Activated CD8-positive, alpha-beta memory T cell treated with anti-CD3 and anti-CD28 coated beads, Interleukin-2, amount 50 U/mL, for 1 hour (primary cell): ENCODE measurements at regions not wholly inside any gene's neighbourhood (a gene's known extent, or its start where the extent isn't known, plus 50 kb on each side); places are given as distances from the start of the nearest gene placed in this dataset.
"Not testable (repeated sequence)": the region's sequence is repeated elsewhere in the genome, so short reads cannot be mapped to it uniquely, and the experiment has no call there.

Experiments
- DNase-seq: peaks from one replicate; pipeline ENCODE4 v3.0.0-alpha.2; 2020; ENCODE audit errors: extremely low read depth

GRCh38 chr1:234901491-234902049 is 227.1 kb downstream of the TOMM20 start:
- no peak for DNase-seq

DNA sequence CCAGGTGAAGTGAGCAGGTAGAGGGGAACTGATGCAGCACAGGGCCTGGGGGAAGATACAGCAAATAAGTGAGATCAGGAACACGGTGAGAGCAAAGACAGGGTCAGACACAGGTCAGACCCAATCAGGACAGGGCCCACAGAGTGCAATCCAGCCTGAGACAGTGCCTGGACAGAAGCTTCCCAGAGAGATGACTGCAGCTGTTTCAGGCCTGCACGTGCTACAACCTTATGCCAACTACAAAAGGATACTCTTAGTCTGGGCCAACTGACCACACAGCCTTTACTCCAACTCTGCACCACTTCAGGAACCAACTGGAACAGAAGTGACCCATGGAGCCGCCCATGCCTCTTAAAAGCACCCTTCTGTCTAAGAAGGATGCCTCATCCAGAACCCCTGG is 228.0 kb downstream of the TOMM20 start:
- DNase-seq, result no peak

DNA sequence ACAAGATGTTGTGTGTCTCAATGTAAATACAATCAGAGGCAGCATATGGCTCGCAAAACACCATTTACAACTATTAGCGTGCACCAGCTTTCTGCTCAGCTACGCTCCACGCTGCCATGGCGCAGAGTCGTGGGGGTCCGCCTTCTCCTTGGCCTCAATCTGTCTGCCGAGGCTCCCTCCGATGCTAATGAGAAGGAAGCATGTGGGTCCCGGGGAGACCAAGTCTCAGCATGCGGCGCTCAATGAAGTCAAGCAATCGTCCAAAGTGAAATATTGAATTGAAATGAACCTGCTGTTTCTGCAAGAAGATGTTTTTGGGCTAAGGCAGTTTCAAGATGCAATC is 228.9 kb downstream of the TOMM20 start:
- no peak for DNase-seq

DNA sequence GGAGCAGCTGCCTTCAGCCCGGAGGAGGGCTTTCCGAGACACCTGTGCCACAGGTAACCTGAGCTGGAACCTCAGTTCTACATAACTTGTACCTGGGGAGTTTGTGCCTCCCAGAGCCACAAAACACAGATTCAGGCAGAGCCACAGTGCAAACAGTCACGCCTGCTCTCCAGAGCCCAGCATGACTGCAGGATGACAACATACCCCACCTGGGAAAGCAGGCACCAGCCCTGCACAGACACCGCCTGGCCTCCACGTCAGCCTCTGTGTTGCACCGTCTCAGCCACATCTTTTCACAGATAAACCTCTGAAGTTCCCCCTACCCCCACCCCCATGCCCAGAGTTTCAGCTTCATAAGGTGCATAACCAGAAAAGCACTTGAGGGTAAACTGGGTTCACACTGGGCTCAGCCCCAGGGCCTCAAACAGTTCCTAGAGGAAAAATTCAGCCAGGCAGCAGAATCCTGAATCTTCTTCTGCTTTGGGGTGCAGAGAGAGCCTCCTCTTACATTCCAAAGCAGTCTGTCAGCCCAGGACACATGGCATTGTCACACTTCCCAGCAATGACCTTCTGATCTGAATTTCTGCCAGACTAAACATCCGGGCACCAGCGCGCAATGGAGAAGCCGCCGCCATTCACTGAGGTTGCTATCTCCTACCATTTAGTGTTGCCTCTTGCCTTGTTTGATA is 229.5 kb downstream of the TOMM20 start:
- DNase-seq, result no peak

DNA sequence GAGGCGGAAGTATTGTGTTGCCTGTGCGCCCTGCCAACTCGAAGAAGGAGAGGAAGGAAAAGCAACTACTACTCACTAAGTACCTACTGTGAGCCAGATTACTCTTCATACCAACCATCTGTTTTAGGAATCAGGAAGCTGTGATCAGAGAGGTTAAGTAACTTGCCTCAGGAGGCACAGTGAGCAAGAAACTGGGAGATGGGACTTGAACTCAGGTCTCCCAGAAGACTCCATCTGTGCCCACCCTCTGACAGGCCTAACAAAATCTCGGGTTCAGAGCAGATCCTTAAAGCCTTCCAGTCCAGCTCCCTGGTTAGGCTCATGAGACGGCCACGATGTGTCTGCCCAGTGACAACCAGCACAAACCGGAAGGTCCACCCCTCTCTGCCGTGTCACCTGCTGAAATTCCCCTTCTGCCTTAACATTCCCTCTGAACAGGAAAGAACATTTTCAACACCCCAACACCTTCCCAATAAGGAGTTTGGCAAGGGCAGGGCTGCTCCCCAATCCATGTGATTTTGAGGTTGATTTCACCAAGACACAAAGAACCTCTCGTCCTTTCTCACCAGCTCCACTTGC is 230.1 kb downstream of the TOMM20 start:
- DNase-seq, result no peak

- DNase-seq, result no peak
These were observed 230.7 kb downstream of the TOMM20 start for GRCh38 chr1:234897754-234898454.

- no peak for DNase-seq
These were observed 231.3 kb downstream of the TOMM20 start for GRCh38 chr1:234897390-234897749.

- no peak for DNase-seq
These were observed 231.9 kb downstream of the TOMM20 start for GRCh38 chr1:234896477-234897389.

DNA sequence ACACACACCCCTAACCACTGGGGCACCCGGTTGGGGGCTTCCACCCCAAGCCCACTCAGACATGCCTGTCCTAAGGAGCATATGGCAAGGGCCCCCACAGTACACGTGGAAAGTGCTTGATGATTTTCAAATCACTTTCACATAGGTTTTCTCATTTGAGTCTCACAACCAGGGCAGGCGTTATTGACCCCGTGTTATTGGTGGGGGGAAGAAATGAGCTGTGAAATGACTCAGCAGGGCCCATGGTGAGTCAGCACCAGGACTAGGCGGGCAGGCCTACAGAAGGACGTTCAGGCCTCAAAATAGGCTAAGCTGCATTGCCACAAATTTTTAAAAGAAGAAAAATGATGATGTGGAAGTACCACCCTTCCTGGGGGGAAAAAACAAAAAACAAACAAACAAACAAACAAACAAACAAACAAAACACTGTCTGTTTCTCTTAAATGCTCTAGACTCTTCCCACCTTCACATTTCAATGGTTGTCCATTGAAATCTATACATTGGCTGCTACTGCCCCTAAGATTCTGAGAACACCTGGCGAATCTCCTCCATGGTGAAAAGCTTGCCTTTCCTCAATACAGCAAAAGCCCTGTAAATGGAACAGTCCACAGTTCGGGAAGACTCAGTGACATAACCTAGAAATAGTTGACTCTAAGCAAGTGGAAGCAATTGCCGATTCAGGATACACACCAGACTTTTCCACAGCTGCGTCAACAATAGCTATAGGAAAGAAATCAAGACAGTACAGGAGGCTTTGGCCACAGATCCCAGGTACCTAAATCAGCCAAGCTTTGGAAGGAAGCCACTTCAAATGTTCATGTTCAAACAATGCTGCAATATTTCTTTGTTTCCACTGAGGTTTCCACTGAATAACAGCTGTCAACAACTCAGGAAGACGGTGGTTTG is 234.7 kb downstream of the TOMM20 start:
- DNase-seq, result no peak

DNA sequence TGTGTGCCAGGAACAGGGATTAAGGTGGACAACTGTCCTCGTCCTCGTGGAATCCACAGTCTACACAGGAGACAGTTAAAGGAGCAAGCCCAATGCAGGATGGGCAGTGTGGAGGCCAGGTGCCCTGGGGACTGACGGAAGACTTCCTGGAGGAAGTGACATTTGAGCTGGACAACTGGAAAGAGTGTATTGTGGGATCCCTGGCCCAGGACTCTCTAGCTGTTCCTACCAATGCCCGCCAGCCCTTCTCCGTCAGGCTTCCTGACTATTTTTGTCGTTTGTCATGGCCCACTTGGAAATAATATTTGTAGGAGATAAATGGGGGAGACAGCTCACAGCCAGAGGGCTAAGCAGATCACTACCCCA is 235.3 kb downstream of the TOMM20 start:
- DNase-seq, result no peak

DNA sequence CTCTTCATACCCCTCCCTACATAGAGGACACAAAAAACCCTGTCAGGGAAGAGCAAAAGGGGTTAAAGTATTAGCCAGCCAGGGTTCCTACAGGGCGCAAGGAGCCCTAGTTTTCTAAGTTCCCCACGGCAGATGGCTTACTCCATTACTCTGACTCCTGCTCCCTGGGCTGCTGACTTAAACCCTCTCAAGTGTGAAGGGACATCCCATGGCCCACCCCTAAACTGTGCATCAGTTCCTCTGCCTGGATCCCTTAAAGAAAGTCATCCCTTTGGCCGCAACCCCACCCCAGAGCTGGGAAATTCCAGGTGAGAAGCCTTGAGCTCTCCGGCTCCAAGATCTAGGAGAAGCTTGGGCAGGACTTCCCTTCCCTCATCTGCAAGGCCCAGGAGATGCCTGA is 236.0 kb downstream of the TOMM20 start:
- no peak for DNase-seq

GRCh38 chr1:234891427-234891826 is 237.2 kb downstream of the TOMM20 start:
- no peak for DNase-seq

DNA sequence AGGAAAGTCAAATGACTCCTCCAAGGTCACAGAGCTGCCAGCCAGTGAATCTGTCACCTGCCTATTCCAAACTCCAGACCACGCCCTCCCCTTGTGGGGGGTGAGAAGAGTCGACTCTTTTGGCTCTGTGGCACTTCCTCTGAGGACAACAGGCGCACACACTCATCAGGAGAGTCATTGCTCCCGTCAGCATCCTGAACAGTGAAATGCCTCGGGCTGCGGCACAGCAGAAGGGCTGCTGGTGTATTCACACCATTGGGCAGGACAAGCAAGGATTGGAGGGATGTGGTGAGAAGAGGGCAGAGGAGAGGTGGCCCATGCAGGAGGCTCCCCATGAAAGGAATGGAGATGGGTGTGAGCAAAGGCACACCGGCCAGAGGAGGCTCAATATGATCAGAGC is 239.0 kb downstream of the TOMM20 start:
- DNase-seq, result no peak

DNA sequence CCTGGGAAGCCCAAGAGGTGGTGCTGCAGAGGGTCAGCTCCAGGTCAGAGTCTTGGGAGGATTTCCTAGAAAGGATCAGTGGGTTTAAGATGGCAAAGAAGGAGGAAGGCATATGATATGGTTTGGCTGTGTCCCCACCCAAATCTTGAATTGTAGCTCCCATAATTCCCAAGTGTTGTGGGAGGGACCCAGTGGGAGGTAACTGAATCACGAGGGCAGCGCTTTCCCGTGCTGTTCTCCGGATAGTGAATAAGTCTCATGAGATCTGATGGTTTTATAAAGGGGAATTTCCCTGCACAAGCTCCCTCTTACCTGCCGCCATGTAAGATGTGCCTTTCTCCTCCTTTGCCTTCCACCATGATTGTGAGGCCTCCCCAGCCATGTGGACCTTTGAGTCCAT is 240.4 kb downstream of the TOMM20 start:
- DNase-seq, result not testable (repeated sequence)

DNA sequence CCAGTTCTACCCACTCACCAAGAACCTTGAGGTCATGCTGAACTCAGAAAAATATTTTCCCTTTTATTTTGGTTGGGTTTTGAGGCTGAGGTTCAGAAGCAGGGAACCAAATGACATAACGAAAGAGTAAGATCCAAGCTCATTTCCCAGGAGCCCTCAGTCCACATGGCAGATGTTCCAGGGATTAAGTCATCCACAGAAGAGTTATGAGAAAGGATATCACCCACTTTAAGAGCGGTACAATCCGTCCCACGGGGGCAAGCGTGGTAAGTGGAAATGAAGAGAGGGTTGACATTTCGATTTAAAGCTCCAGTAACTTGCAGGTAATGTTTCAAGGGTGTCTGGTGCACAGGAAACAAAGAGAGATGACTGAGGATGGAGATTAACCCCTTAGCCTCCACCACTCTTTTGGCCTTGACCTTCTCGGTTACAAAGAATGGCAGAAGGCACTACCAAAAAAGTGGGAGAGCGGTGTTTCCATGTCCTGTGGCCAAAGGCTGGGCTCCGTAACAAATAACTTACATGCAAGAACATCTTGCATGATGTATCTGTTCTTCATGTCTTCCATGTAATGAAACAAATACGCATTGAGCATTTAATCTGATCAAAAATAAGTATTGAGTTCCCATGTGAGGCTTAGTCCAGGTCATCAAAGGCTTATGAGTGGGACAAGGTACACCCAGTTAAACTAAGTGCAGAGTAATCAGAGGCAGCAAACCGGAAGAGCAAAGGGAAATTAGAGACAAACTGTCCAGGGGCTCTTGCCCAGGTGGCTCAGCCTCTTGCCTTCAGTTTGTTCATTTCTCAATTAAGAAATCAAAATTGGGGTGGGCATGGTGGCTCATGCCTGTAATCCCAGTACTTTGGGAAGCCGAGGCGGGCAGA is 241.4 kb downstream of the TOMM20 start:
- no peak for DNase-seq

DNA sequence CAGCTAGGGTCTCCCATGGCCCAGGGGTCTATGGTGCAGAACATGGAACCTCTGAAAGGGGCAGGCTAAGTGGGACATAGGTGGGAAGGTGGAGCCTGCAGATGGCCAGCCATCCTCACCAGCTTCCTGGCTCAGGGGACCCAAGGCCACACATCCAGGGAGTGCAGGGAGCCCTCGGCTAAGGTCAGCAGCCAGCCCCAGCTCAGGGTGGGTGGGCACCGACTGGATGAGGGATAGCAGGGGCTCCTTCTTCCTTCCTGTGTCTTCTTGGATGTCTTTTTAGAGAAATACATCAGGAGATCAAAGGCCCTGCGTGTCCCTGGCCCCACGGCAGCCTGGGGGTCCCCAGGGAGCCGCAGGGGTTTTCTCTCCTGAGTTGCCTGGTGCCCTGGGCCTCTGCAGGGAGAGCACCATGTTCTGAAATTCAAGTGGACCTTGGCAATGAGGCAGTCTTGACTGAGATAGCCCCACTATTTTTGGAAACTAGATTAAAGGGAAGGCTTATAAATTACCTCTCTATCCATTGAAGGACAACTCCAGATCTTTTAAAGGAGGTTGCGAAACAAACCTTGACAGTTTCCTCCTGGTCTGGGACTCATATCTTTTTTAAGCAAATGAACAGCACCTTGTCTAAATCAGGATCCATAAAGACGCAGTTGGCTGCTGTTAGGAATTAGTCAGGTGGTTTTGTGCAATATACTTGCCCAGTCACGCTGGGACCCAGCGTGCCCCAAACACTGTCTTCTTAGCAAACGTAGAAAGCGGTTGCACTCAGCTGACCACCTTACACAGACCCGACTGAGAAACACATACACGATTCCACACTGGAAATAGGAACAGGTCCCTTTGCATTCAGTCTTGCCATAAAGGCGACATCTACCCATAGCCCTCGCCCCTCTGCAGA is 242.3 kb downstream of the TOMM20 start:
- DNase-seq, result no peak

DNA sequence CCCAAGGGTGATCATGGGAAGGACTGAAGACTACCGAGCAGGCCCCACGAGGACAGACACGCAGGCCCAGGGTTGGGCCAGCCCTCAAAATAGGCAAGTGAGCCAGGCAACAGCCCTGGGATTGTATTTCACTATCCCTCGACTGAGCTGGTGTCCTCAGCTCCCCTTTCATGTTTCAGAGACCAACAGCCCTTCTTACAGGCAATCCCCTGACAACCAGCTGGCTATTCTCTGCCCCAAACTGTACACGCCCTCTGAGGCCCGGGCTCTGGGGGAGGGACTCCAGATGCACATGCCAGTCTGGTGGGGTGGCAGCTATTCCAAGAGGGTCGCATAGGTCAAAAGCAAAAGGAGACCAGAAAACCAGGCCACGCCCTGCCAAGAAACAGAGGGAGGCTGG is 243.0 kb downstream of the TOMM20 start:
- no peak for DNase-seq

- DNase-seq, result no peak
These were observed 243.9 kb downstream of the TOMM20 start for GRCh38 chr1:234884701-234885100.

DNA sequence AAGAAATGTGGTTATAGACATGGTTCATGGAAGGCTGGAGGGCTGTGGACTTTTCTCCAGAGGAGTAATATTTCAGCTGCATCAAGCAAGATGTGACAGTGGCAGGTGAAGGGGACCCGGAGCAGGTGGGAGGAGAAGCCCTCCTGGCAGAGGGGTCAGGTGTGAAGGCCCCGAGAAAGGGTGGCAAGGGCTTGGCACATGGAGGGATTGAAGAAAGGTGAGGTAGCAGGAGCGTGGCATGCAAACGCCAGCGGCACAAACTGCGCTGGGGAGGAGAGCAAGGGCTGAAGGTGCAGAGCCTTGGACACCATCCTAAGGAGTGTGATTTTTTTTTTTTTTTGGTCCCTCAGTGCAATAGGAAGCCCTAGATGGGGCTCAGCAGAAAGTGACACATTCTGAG is 244.6 kb downstream of the TOMM20 start:
- no peak for DNase-seq
